ENCODE measurements at regions not wholly inside any gene's neighbourhood (a gene's known extent, or its start where the extent isn't known, plus 50 kb on each side); places are given as distances from the start of the nearest gene placed in this dataset.
A peak's percentile ranks its signal among the peaks of the same experiment; 100 is the strongest.
"Not testable (repeated sequence)": the region's sequence is repeated elsewhere in the genome, so short reads cannot be mapped to it uniquely, and the experiment has no call there.

GRCh38 chr6:27547157-27548075, 74.5 kb upstream of the ZNF184 start:
- DNase-seq (ENCODE audit: low spot score), result peak; percentile 20

- DNase-seq (ENCODE audit: low spot score), result no peak
Observed at GRCh38 chr6:27546522-27546921, 73.6 kb upstream of the ZNF184 start.

GRCh38 chr6:27545271-27546046, 72.6 kb upstream of the ZNF184 start:
- DNase-seq (ENCODE audit: low spot score), result no peak

GRCh38 chr6:27544612-27545260, 71.8 kb upstream of the ZNF184 start:
- DNase-seq (ENCODE audit: low spot score), result no peak

- not testable (repeated sequence) for DNase-seq (ENCODE audit: low spot score)
Observed at GRCh38 chr6:27544135-27544534, 71.2 kb upstream of the ZNF184 start.

GRCh38 chr6:27542485-27542884, 69.6 kb upstream of the ZNF184 start:
- no peak for DNase-seq (ENCODE audit: low spot score)

- DNase-seq (ENCODE audit: low spot score), result no peak
Observed at GRCh38 chr6:27541933-27542297, 69.0 kb upstream of the ZNF184 start.

GRCh38 chr6:27541212-27541932, 68.5 kb upstream of the ZNF184 start:
- no peak for DNase-seq (ENCODE audit: low spot score)

GRCh38 chr6:27539551-27539950, 66.6 kb upstream of the ZNF184 start:
- no peak for DNase-seq (ENCODE audit: low spot score)

GRCh38 chr6:27532820-27533538, 60.1 kb upstream of the ZNF184 start:
- DNase-seq (ENCODE audit: low spot score), result no peak

- DNase-seq (ENCODE audit: low spot score), result no peak
Observed at GRCh38 chr6:27531772-27532459, 59.0 kb upstream of the ZNF184 start.

- not testable (repeated sequence) for DNase-seq (ENCODE audit: low spot score)
Observed at GRCh38 chr6:27529796-27530195, 56.9 kb upstream of the ZNF184 start.

- no peak for DNase-seq (ENCODE audit: low spot score)
Observed at GRCh38 chr6:27528714-27529113, 55.8 kb upstream of the ZNF184 start.

Small RNAs in the stretch of these regions (small RNA-seq; reads per million reads assigned to genes)
- 0 to 0.04 reads per million in 2 experiments for gene AL031229.1
- gene HIST1H4PS1, result 0 reads per million in 2 experiments
- 0 reads per million in 2 experiments for gene RNU6-471P

Measured in SK-N-DZ (cell line).